HEK293 (cell line): ENCODE measurements at regions not wholly inside any gene's neighbourhood (a gene's known extent, or its start where the extent isn't known, plus 50 kb on each side); places are given as distances from the start of the nearest gene placed in this dataset.

ENCODE experiments used
- CTCF ChIP-seq: fragments of 450-650 bp; formaldehyde crosslinking; IDR thresholded peaks from 2 replicates; pipeline ENCODE4 v1.5.1; 2016; ENCODE audit warnings: missing biosample characterization, missing genetic modification characterization
- HOXC10 ChIP-seq: sonication (generic); formaldehyde crosslinking; IDR thresholded peaks from 2 replicates; pipeline ENCODE4 v1.8.1; 2023; ENCODE audit warnings: mild to moderate bottlenecking, missing genetic modification reagents
- KLF9 ChIP-seq: fragments of 450-650 bp; formaldehyde crosslinking; IDR thresholded peaks from 2 replicates; pipeline ENCODE4 v1.5.1; 2016; ENCODE audit warnings: missing biosample characterization, missing genetic modification characterization, low read depth
- OVOL3 ChIP-seq: fragments of 450-650 bp; formaldehyde crosslinking; IDR thresholded peaks from 2 replicates; pipeline ENCODE4 v1.5.1; 2016; ENCODE audit warnings: missing biosample characterization, missing genetic modification characterization
- TCF7L2 ChIP-seq: IDR thresholded peaks from 2 replicates; pipeline ENCODE4 v1.6.1; 2011; ENCODE audit warnings: low read depth, mild to moderate bottlenecking, inconsistent platforms, low read length, moderate library complexity, borderline replicate concordance
- ZNF24 ChIP-seq: fragments of 450-650 bp; formaldehyde crosslinking; IDR thresholded peaks from 2 replicates; pipeline ENCODE4 v1.5.1; 2016; ENCODE audit warnings: missing biosample characterization, missing genetic modification characterization

GRCh38 chr4:177499537-177499936 lies 57.3 kb upstream of the AGA start:
- TF ChIP-seq OVOL3 (tag by site-specific recombination) = no peak
- no peak for TF ChIP-seq KLF9 (tag by site-specific recombination)
- no peak for TF ChIP-seq ZNF24 (tag by site-specific recombination)
- TF ChIP-seq CTCF (tag by site-specific recombination) = no peak
- no peak for TF ChIP-seq TCF7L2
- TF ChIP-seq HOXC10 (CRISPR knock-in tag) = no peak
